ENCODE measurements at regions not wholly inside any gene's neighbourhood (a gene's known extent, or its start where the extent isn't known, plus 50 kb on each side); places are given as distances from the start of the nearest gene placed in this dataset.

GRCh38 chr2:116269040-116269439 lies 1545.5 kb upstream of the DDX18 start:
- BruUV-seq (replicated peaks), result no TSS peak
- no peak for DNase-seq (ENCODE audit: low read depth, low spot score)
- no peak for FAIRE-seq
- Histone ChIP-seq H3K36me3 (ENCODE audit: control insufficient read depth in 2 of 2, extremely low read depth in 1 of 2, insufficient read depth in 2 of 2, low read length in 2 of 2) (no peaks in the 10 kb centered on the region), H3K4me1 (ENCODE audit: control insufficient read depth, extremely low read depth, insufficient read depth, low read length) (no peaks in the 10 kb centered on the region), H4K20me1 (replicated peaks; ENCODE audit: control insufficient read depth, extremely low read depth, insufficient read depth, low read length) (no peaks in the 10 kb centered on the region), H3K9ac (replicated peaks; ENCODE audit: extremely low read depth, insufficient read depth, low read length) (no peak overlapping the region), H3K27ac (ENCODE audit: insufficient read depth, low read depth, low read length) (no peak overlapping the region), H3K9me3 (replicated peaks; ENCODE audit: control insufficient read depth, insufficient read depth, low read length) (no peaks in the 10 kb centered on the region), H2AFZ (ENCODE audit: low read depth, low read length) (no peak overlapping the region), H3K79me2 (ENCODE audit: control insufficient read depth, insufficient read depth, low read length) (no peaks in the 10 kb centered on the region), H3K4me3 (replicated peaks in 1 of 3; ENCODE audit: insufficient read depth in 1 of 3, low read depth in 1 of 3, low read length in 3 of 3) (no peak overlapping the region), H3K4me2 (ENCODE audit: insufficient read depth, low read length) (no peak overlapping the region), H3K9me1 (replicated peaks; ENCODE audit: control insufficient read depth, extremely low read depth, insufficient read depth, low read length) (no peaks in the 10 kb centered on the region), H3K27me3 (ENCODE audit: control insufficient read depth in 2 of 2, insufficient read depth in 2 of 2, low read length in 2 of 2) (no peaks in the 10 kb centered on the region)
- ChIA-PET CTCF (no interaction called here), POLR2A (no interaction called here)
- TF ChIP-seq POLR2A (IDR thresholded peaks at IDR 0.05; ENCODE audit: low read depth, low read length), result no peak
- TF ChIP-seq GATA2 (IDR thresholded peaks at IDR 0.05; ENCODE audit: insufficient read depth, insufficient read length, low read depth, low read length), result no peak
- TF ChIP-seq EZH2 (IDR thresholded peaks at IDR 0.05; ENCODE audit: borderline replicate concordance, low read depth, low read length, severe bottlenecking), result no peak
- no peak for TF ChIP-seq FOS (IDR thresholded peaks at IDR 0.05; ENCODE audit: borderline replicate concordance, insufficient read depth, low read length)
- TF ChIP-seq, protein P1, sequence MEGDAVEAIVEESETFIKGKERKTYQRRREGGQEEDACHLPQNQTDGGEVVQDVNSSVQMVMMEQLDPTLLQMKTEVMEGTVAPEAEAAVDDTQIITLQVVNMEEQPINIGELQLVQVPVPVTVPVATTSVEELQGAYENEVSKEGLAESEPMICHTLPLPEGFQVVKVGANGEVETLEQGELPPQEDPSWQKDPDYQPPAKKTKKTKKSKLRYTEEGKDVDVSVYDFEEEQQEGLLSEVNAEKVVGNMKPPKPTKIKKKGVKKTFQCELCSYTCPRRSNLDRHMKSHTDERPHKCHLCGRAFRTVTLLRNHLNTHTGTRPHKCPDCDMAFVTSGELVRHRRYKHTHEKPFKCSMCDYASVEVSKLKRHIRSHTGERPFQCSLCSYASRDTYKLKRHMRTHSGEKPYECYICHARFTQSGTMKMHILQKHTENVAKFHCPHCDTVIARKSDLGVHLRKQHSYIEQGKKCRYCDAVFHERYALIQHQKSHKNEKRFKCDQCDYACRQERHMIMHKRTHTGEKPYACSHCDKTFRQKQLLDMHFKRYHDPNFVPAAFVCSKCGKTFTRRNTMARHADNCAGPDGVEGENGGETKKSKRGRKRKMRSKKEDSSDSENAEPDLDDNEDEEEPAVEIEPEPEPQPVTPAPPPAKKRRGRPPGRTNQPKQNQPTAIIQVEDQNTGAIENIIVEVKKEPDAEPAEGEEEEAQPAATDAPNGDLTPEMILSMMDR (IDR thresholded peaks at IDR 0.05; ENCODE audit: extremely low read depth in 1 of 2, insufficient read depth in 1 of 2, low read depth in 1 of 2, low read length in 2 of 2), result no peak
- TF ChIP-seq POLR2AphosphoS5 (IDR thresholded peaks at IDR 0.05; ENCODE audit: insufficient read depth, low read depth, low read length), result no peak
- TF ChIP-seq, protein P2, sequence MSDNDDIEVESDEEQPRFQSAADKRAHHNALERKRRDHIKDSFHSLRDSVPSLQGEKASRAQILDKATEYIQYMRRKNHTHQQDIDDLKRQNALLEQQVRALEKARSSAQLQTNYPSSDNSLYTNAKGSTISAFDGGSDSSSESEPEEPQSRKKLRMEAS (IDR thresholded peaks at IDR 0.05; ENCODE audit: insufficient read depth, insufficient read length), result no peak
- no peak for TF ChIP-seq MYC (IDR thresholded peaks at IDR 0.05; ENCODE audit: low read depth, low read length)
- TF ChIP-seq JUN (IDR thresholded peaks at IDR 0.05; ENCODE audit: borderline replicate concordance, insufficient read depth, insufficient read length, low read depth), result no peak
- dilution Hi-C loops (cut with MboI; ENCODE audit: extremely low pct_ligation_motif_present, low sequenced_read_pairs), result no loop called here
- intact Hi-C loops (cut with micrococcal nuclease), result no loop called here
